ENCODE measurements at regions not wholly inside any gene's neighbourhood (a gene's known extent, or its start where the extent isn't known, plus 50 kb on each side); places are given as distances from the start of the nearest gene placed in this dataset.

DNA sequence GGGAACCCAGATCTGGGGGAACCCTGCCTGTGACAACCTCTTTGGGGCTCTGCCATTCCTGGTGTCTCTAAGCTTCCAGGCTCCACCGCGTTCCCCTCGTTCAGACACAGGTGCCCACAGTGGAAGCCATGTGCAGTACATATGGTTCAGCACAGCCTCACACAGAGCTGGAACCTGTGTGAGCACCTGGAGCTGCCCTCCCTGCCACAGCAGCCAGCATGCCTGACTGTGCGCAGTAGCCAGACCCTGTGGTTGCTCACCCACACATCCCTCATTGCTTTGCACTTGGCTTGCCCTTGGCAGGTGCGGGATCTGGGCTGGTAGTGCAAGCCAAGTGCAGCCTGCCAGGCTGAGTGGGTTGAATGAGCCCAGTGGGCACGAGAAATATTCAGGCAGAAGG is 814.2 kb downstream of the PDHA2 start:
- no peak for DNase-seq (ENCODE audit: low read depth)
- H3K4me3 ChIP-seq (ENCODE audit: low read depth, low read length) = no peak overlapping the region
- TF ChIP-seq, protein P1, sequence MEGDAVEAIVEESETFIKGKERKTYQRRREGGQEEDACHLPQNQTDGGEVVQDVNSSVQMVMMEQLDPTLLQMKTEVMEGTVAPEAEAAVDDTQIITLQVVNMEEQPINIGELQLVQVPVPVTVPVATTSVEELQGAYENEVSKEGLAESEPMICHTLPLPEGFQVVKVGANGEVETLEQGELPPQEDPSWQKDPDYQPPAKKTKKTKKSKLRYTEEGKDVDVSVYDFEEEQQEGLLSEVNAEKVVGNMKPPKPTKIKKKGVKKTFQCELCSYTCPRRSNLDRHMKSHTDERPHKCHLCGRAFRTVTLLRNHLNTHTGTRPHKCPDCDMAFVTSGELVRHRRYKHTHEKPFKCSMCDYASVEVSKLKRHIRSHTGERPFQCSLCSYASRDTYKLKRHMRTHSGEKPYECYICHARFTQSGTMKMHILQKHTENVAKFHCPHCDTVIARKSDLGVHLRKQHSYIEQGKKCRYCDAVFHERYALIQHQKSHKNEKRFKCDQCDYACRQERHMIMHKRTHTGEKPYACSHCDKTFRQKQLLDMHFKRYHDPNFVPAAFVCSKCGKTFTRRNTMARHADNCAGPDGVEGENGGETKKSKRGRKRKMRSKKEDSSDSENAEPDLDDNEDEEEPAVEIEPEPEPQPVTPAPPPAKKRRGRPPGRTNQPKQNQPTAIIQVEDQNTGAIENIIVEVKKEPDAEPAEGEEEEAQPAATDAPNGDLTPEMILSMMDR (IDR thresholded peaks at IDR 0.05; ENCODE audit: insufficient read depth, low read length) = no peak

DNA sequence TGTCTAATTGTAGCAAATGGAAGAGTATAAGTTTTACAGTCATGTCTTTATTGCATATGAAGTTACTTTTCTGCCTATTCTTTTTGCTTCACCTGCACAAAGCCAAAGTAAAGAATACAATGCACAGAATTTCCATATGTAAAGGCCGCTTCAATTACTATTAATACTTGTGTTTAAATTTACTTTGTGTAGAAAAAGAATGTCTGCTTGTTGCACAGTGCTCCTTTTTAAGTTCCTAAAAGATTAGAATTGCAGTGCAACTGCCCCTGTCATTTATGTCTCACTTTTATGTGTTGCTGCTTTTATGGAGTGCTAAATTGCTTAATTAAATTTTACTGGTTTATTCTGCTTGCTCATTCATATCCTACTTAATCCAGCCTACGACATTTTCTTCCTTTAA is 830.5 kb downstream of the PDHA2 start:
- no peak for DNase-seq (ENCODE audit: low read depth)
- no peak overlapping the region for H3K4me3 ChIP-seq (ENCODE audit: low read depth, low read length)
- TF ChIP-seq, protein P1 (IDR thresholded peaks at IDR 0.05; ENCODE audit: insufficient read depth, low read length) = no peak

DNA sequence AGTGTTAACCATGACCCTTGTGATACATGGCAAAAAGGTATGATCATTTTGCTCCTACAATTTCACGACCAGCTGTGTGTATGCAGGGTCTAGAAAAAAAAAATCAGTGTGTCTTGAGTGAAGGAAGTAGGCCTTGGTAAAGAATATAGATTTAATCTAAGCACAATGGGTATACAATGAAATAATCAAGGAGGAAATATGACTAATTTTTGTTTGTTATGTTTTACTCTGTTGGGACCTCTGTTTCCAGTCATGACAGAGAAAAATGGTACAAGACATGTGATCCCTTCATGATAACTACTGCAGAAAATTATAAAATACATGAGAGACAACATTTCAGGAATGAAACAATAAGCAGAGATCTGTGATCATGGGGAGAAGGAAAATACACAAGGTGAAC is 835.5 kb downstream of the PDHA2 start:
- TF ChIP-seq, protein P1 (IDR thresholded peaks at IDR 0.05; ENCODE audit: insufficient read depth, low read length) = no peak
- no peak for DNase-seq (ENCODE audit: low read depth)
- no peak overlapping the region for H3K4me3 ChIP-seq (ENCODE audit: low read depth, low read length)

DNA sequence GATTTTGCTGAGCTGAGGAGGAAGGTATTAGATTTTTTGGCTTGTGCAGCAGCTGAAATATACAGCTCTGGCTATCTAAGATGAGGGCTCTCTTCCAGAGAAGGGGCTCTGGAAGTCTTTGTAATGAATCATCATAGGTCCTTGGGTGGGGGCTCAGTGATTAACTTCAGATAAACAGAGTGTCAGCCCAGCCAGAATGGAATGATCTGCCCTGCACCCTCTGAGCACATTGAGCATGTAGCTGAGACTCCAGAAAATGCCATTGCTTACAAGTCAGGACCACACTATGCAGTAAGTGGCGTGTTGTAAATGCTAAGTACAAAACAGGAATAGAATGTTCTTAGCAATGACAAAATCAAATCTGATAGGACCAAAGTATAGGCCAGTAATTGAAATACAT is 836.0 kb downstream of the PDHA2 start:
- DNase-seq (ENCODE audit: low read depth) = no peak
- no peak overlapping the region for H3K4me3 ChIP-seq (ENCODE audit: low read depth, low read length)
- TF ChIP-seq, protein P1 (IDR thresholded peaks at IDR 0.05; ENCODE audit: insufficient read depth, low read length) = no peak

DNA sequence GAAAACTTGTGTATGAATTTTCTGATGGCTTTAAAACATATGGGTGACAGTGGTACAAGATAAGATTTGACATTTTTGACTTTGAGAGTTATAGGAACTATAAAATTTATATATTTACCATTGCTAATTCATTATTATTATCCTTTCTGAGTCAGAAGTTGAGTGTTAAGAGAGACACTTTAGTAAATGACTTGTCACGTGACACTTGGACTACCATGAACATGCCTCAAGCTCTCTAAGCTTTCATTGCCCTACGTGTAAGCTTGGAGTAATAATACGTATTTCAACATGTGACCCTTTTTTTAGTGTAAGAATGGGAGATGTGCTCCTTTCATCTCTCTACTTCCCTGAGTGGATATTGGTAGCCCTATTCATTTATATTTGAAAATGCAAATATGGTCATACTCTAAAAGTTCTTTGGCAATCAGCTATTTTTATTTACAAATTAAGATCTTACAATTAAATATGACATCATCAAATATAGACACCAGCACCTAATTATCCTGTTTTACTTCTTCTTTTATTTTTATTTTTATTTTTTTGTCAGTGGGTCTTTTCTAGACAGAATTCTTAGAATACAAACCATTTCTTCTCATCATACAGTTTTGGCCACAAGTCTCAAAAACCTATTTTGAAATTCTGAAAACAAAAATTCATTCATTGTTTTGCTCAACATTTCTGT is 837.0 kb downstream of the PDHA2 start:
- TF ChIP-seq, protein P1 (IDR thresholded peaks at IDR 0.05; ENCODE audit: insufficient read depth, low read length) = no peak
- no peak overlapping the region for H3K4me3 ChIP-seq (ENCODE audit: low read depth, low read length)
- DNase-seq (ENCODE audit: low read depth) = no peak

DNA sequence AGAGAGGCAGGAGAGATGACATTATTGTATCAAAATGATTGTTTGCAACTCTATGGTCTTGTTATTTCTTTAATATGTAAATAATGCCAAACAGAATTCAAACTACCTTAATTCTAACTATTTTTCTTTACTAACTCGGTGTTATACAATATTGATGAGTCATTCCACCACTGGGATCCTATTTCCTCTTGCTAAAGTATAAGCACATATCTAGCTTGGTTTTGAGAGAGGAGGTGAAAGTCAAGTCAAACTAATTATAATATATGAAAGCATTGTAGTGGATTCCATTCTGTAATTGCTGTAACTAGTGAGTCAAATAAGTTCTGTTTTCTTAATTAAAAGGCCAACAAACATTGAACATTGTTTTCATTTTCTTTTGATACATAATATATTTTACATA is 837.6 kb downstream of the PDHA2 start:
- DNase-seq (ENCODE audit: low read depth) = no peak
- no peak overlapping the region for H3K4me3 ChIP-seq (ENCODE audit: low read depth, low read length)
- TF ChIP-seq, protein P1 (IDR thresholded peaks at IDR 0.05; ENCODE audit: insufficient read depth, low read length) = no peak

DNA sequence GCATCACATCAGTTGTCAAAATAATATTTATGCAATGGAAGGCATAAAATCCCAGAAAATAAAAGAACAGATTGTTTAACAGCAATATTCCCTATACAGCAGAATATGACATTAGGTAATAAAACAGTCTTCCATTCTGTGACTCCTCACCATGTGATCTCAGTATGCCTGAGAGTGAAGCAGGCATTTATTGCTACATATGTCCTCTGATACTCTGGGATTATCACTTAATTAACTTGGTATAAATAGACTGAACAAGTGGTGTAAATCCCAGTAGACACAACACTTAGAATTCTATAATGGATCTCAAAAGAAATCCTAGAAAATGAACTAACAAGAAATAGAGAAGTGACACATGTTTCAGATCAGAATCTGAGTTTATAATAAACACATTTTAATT is 841.3 kb downstream of the PDHA2 start:
- TF ChIP-seq, protein P1 (IDR thresholded peaks at IDR 0.05; ENCODE audit: insufficient read depth, low read length) = no peak
- no peak for DNase-seq (ENCODE audit: low read depth)
- no peak overlapping the region for H3K4me3 ChIP-seq (ENCODE audit: low read depth, low read length)

Measured in fibroblast of the aortic adventitia (primary cell).